SU-DHL-6 (cell line): ENCODE measurements at regions not wholly inside any gene's neighbourhood (a gene's known extent, or its start where the extent isn't known, plus 50 kb on each side); places are given as distances from the start of the nearest gene placed in this dataset.

ENCODE experiments used
- H2AFZ ChIP-seq: fragments of 200-600 bp; sonication (generic); 2 replicates; pipeline ENCODE4 v1.6.1; 2014; ENCODE audit warnings: low read depth, mild to moderate bottlenecking, moderate library complexity, mixed read lengths, antibody characterized with exemption, low read length; ENCODE audit not compliant: severe bottlenecking
- H3F3A ChIP-seq: fragments of 200-600 bp; shearing (Covaris generic); 2 replicates; pipeline ENCODE4 v1.6.0; 2016; ENCODE audit warnings: antibody characterized with exemption, mild to moderate bottlenecking; ENCODE audit not compliant: insufficient read depth
- H3K27ac ChIP-seq: fragments of 200-600 bp; sonication (generic); 2 replicates; pipeline ENCODE4 v1.5.1; 2016; ENCODE audit warnings: low read depth, mild to moderate bottlenecking, low read length, moderate library complexity, mixed read lengths
- H3K27me3 ChIP-seq: fragments of 200-600 bp; sonication (generic), shearing (Covaris generic); 2 replicates; pipeline ENCODE4 v1.6.0; 2014; ENCODE audit warnings: mild to moderate bottlenecking, low read length
- H3K36me3 ChIP-seq: fragments of 200-600 bp; sonication (generic); 2 replicates; pipeline ENCODE4 v1.6.1; 2014; ENCODE audit warnings: mild to moderate bottlenecking, low read length, mixed read lengths
- H3K4me2 ChIP-seq: fragments of 300-600, 200-600 bp; shearing (Covaris generic), sonication (generic); 2 replicates; pipeline ENCODE4 v1.6.0; 2014; ENCODE audit warnings: low read length, low read depth, mild to moderate bottlenecking; ENCODE audit not compliant: poor library complexity, severe bottlenecking
- H3K4me3 ChIP-seq: fragments of 200-600 bp; sonication (generic); 2 replicates; pipeline ENCODE4 v1.5.1; 2014; ENCODE audit warnings: antibody characterized with exemption, low read length, mild to moderate bottlenecking, mixed read lengths; ENCODE audit not compliant: insufficient read depth, poor library complexity, severe bottlenecking
- H3K79me2 ChIP-seq: fragments of 200-600 bp; sonication (generic); 2 replicates; pipeline ENCODE4 v1.6.1; 2014; ENCODE audit warnings: mild to moderate bottlenecking, low read length, moderate library complexity; ENCODE audit not compliant: insufficient read depth
- H3K9ac ChIP-seq: fragments of 200-600 bp; sonication (generic); 2 replicates; pipeline ENCODE4 v1.7.0; 2014; ENCODE audit warnings: mild to moderate bottlenecking, low read length
- H3K9me2 ChIP-seq: fragments of 200-600 bp; sonication (generic); replicated peaks from 2 replicates; pipeline ENCODE4 v1.6.1; 2014; ENCODE audit warnings: low read length; ENCODE audit not compliant: insufficient read depth
- H3K9me3 ChIP-seq: fragments of 200-600 bp; sonication (generic); 2 replicates; pipeline ENCODE4 v1.6.1; 2014; ENCODE audit warnings: low read length, mixed read lengths; ENCODE audit not compliant: insufficient read depth
- H4K20me1 ChIP-seq: fragments of 200-600 bp; sonication (generic); 2 replicates; pipeline ENCODE4 v1.6.1; 2014; ENCODE audit warnings: low read depth, mild to moderate bottlenecking, antibody characterized with exemption, low read length, moderate library complexity, mixed read lengths
- EZH2phosphoT487 ChIP-seq: fragments of 200-600 bp; sonication (generic), shearing (Covaris generic); conservative IDR thresholded peaks from 2 replicates; pipeline ENCODE4 v1.6.1; 2018; ENCODE audit warnings: mild to moderate bottlenecking, antibody characterized with exemption, low read length, moderate library complexity, mixed read lengths
- TF ChIP-seq, protein P1 (sequence below): fragments of 200-600 bp; sonication (generic); IDR thresholded peaks from one replicate; pipeline ENCODE4 v1.5.1; 2017; ENCODE audit warnings: antibody characterized with exemption, mild to moderate bottlenecking, low read length, moderate library complexity; ENCODE audit not compliant: insufficient read depth, poor library complexity, severe bottlenecking

DNA sequence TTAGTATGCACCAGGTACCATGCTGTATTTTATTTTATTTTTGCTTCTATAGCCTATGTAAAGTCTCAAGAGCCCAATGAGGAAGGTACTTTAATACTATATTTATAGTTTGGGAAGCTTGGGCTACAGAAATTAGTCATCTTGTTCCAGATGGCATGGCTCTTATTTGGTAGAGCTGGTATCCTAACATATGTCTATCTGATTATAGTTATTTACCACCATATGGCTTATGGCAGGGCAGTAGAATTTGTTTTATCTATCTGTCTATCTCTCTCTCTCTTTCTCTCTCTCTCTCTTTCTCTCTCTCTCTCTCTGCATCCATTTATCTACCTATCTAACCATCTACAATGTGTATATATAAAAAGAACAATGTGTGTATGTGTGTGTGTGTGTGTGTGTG, 1293.7 kb upstream of the SLC39A10 start:
- Histone ChIP-seq H3F3A (no peaks in the 10 kb centered on the region), H3K36me3 (no peaks in the 10 kb centered on the region), H3K79me2 (no peaks in the 10 kb centered on the region), H3K4me3 (no peak overlapping the region), H3K9me2 (no peaks in the 10 kb centered on the region), H3K27me3 (no peaks in the 10 kb centered on the region), H2AFZ (no peak overlapping the region), H3K4me2 (no peak overlapping the region), H3K27ac (no peak overlapping the region), H3K9me3 (0 out of 2 replicates have a peak, but pooled peaks cover 7% of the 10 kb centered on the region), H3K9ac (no peak overlapping the region), H4K20me1 (no peaks in the 10 kb centered on the region)
- TF ChIP-seq, protein P1, sequence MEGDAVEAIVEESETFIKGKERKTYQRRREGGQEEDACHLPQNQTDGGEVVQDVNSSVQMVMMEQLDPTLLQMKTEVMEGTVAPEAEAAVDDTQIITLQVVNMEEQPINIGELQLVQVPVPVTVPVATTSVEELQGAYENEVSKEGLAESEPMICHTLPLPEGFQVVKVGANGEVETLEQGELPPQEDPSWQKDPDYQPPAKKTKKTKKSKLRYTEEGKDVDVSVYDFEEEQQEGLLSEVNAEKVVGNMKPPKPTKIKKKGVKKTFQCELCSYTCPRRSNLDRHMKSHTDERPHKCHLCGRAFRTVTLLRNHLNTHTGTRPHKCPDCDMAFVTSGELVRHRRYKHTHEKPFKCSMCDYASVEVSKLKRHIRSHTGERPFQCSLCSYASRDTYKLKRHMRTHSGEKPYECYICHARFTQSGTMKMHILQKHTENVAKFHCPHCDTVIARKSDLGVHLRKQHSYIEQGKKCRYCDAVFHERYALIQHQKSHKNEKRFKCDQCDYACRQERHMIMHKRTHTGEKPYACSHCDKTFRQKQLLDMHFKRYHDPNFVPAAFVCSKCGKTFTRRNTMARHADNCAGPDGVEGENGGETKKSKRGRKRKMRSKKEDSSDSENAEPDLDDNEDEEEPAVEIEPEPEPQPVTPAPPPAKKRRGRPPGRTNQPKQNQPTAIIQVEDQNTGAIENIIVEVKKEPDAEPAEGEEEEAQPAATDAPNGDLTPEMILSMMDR, result no peak
- no peak for TF ChIP-seq EZH2phosphoT487

DNA sequence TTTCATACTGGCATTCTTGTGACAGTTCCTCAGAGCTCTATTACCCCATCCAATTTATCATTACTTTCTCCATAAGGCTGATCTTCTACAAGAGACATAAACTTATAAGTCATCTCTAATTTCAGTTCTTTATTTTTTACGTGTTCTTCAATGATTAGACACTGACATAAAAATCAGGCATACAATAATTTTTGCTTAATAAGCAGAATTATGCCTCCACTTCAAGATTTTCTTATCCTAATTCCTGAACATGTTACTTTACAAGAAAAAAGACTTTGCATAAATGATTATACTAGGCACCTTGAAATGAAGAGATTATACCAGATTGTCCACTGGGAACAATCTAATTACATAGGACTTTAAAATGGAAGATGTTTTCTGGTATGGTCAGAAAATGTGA, 1304.5 kb upstream of the SLC39A10 start:
- no peaks in the 10 kb centered on the region for H3K36me3 ChIP-seq
- H2AFZ ChIP-seq, result peak overlapping the region; percentile 39
- no peaks in the 10 kb centered on the region for H3K27me3 ChIP-seq
- no peaks in the 10 kb centered on the region for H4K20me1 ChIP-seq
- no peak overlapping the region for H3K4me3 ChIP-seq
- no peaks in the 10 kb centered on the region for H3K9me3 ChIP-seq
- H3K9me2 ChIP-seq, result no peaks in the 10 kb centered on the region
- no peak overlapping the region for H3K27ac ChIP-seq
- H3F3A ChIP-seq, result no peaks in the 10 kb centered on the region
- no peak overlapping the region for H3K4me2 ChIP-seq
- H3K9ac ChIP-seq, result no peak overlapping the region
- TF ChIP-seq, protein P1, result no peak
- TF ChIP-seq EZH2phosphoT487, result no peak
- H3K79me2 ChIP-seq, result no peaks in the 10 kb centered on the region

DNA sequence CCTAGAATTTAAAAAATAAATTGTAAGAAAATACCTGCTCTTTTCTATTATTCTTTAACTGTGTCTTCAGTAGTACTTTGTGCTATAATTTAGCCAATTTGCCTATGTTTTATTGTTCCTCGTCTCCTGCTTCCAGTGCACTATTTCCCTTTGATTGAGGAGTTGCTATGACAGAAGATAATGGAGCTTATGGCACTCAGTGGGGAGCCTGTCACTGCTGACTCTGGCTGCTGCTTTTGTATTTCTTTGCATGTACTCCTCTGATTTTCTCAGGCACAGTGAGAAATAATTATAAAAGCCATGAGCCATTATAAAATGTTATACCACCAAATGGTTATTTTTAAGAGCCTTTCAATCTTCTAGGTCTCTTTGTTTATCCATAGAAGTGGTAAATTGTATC, 1310.8 kb upstream of the SLC39A10 start:
- no peak overlapping the region for H3K27ac ChIP-seq
- H4K20me1 ChIP-seq, result no peaks in the 10 kb centered on the region
- TF ChIP-seq EZH2phosphoT487, result no peak
- TF ChIP-seq, protein P1, result no peak
- no peak overlapping the region for H3K4me3 ChIP-seq
- no peaks in the 10 kb centered on the region for H3K9me3 ChIP-seq
- no peak overlapping the region for H3K4me2 ChIP-seq
- no peaks in the 10 kb centered on the region for H3K79me2 ChIP-seq
- no peaks in the 10 kb centered on the region for H3K36me3 ChIP-seq
- no peaks in the 10 kb centered on the region for H3F3A ChIP-seq
- no peak overlapping the region for H3K9ac ChIP-seq
- H3K27me3 ChIP-seq, result no peaks in the 10 kb centered on the region
- H2AFZ ChIP-seq, result no peak overlapping the region
- H3K9me2 ChIP-seq, result no peaks in the 10 kb centered on the region
